ENCODE measurements at regions not wholly inside any gene's neighbourhood (a gene's known extent, or its start where the extent isn't known, plus 50 kb on each side); places are given as distances from the start of the nearest gene placed in this dataset.

DNA sequence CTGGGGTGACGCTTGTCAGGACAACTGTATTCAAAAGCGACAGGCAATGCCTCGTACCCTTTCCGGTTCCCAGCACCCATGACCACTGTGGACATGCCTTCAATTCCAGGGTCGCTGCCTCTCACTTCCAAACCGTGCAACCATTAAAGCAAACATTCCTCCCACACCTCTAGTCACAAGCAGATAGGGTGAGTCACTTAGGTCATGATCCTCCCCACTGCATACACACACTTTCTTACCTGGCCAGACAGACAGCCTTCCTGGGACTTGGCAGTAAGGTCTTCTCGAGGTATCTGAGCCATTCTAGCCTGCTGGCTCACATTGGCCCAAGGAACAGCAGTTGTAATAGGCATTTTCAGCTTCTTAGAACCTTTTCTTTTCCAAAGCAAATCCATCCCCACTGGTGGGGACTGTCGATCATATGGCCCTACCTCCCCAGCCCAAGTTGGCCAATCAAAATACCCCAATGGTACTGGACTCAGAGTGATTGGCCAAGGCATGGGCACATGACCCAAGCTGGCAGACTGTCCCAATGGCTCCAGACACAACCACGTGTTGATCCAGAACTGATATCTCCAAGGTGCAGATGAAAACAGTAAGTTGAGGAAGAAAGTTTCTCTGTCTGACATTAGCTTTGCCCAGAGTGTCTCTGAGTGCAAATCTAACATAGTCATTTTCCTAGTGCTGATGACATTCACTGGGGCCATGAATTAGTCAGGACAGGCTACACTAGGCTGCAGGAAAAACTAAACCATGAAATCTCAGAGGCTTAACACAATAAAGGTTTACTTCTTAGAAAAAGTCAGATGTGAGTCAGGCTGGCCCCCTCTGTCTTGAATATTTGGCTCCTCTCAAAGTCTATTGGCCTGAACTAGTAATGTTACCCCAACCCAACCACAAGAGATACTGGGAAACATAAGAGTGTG lies 113.8 kb downstream of the RRAGC start:
- no peak for TF ChIP-seq EP300 (IDR thresholded peaks at IDR 0.05)
- no peak for DNase-seq (ENCODE audit: extremely low spot score)
- peaks cover 0 to 10% (median 0%) of the 10 kb centered on the region in 4 donors for H3K27me3 ChIP-seq
- no peak overlapping the region for H3K27ac ChIP-seq (replicated peaks in 1 of 4)
- no peaks in the 10 kb centered on the region for H3K9me3 ChIP-seq
- 89% methylated on average over 9 of the region's 9 CpGs for WGBS
- no peaks in the 10 kb centered on the region for H3K36me3 ChIP-seq
- no peaks in the 10 kb centered on the region for H3K4me1 ChIP-seq
- H3K4me3 ChIP-seq, result no peak overlapping the region
- intact Hi-C loops (cut with DNase I), result no loop called here

- H3K27me3 ChIP-seq, result peaks cover 0 to 10% (median 0%) of the 10 kb centered on the region in 4 donors
- WGBS, result 81% methylated on average over 10 of the region's 10 CpGs
- TF ChIP-seq CTCF (IDR thresholded peaks at IDR 0.05) (no peak), POLR2A (IDR thresholded peaks at IDR 0.05; ENCODE audit: low read depth) (no peak), EP300 (IDR thresholded peaks at IDR 0.05) (no peak), POLR2AphosphoS5 (IDR thresholded peaks at IDR 0.05) (no peak)
- no peak overlapping the region for H3K4me3 ChIP-seq
- intact Hi-C loops (cut with DNase I), result no loop called here
- H3K4me1 ChIP-seq, result no peaks in the 10 kb centered on the region
- no peaks in the 10 kb centered on the region for H3K36me3 ChIP-seq
- no peak for DNase-seq (ENCODE audit: extremely low spot score)
- no peaks in the 10 kb centered on the region for H3K9me3 ChIP-seq
- H3K27ac ChIP-seq (replicated peaks in 1 of 4), result no peak overlapping the region
Measured at GRCh38 chr1:38744452-38745350, 114.9 kb downstream of the RRAGC start.

DNA sequence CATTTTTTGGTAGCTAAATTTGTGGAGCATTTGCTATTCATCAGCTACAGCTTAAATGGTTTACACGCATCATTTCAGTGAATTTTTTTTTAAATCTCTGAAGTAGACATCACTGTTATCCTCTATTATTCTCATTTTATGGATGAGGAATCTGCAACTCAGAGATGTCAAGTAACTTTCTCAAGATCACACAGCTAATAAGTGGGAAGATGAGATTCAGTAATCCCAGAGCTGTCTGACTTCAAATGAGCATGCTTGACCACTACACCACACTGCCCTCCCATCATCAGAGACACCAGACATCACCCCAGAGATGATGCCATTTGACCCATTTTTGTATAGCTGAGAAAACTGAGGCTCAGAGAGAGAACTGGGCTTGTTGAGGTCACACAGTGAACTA lies 116.4 kb downstream of the RRAGC start:
- Histone ChIP-seq H3K4me1 (no peaks in the 10 kb centered on the region), H3K9me3 (no peaks in the 10 kb centered on the region), H3K4me3 (no peak overlapping the region), H3K27me3 (peaks cover 0 to 10% (median 0%) of the 10 kb centered on the region in 4 donors), H3K27ac (replicated peaks in 1 of 4) (no peak overlapping the region), H3K36me3 (no peaks in the 10 kb centered on the region)
- TF ChIP-seq POLR2A (IDR thresholded peaks at IDR 0.05; ENCODE audit: low read depth), result no peak
- 87% methylated on average over 1 of the region's 1 CpG for WGBS
- intact Hi-C loops (cut with DNase I), result no loop called here
- no peak for DNase-seq (ENCODE audit: extremely low spot score)

DNA sequence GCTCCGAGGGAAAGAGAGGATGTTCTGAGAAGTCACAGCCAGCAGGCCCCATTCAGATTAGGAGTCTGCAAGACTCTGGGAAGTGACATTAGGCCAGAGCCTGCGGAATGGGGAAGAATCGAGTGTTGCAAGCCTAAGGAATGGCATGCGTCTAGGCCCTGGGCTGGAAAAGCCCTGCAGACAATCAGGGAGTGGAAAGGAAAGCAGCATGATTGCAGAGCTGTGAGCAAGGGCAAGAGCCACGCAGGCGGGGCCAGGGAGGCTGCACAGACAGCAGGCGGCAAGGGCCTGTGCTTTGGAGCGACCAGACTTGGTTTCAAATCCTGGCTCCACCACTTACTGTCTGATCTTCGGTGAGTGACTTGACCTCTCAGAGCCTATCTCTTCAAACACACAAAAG lies 118.2 kb downstream of the RRAGC start:
- TF ChIP-seq EP300 (IDR thresholded peaks at IDR 0.05) (no peak), CTCF (IDR thresholded peaks at IDR 0.05) (no peak), POLR2AphosphoS5 (IDR thresholded peaks at IDR 0.05) (no peak), POLR2A (IDR thresholded peaks at IDR 0.05; ENCODE audit: low read depth) (no peak)
- no peaks in the 10 kb centered on the region for H3K4me1 ChIP-seq
- DNase-seq (ENCODE audit: extremely low spot score), result no peak
- no peak overlapping the region for H3K27ac ChIP-seq (replicated peaks in 1 of 4)
- intact Hi-C loops (cut with DNase I), result no loop called here
- WGBS, result 93% methylated on average over 9 of the region's 9 CpGs
- no peaks in the 10 kb centered on the region for H3K36me3 ChIP-seq
- H3K9me3 ChIP-seq, result no peaks in the 10 kb centered on the region
- no peak overlapping the region for H3K4me3 ChIP-seq
- H3K27me3 ChIP-seq, result peaks cover 0 to 10% (median 0%) of the 10 kb centered on the region in 4 donors

DNA sequence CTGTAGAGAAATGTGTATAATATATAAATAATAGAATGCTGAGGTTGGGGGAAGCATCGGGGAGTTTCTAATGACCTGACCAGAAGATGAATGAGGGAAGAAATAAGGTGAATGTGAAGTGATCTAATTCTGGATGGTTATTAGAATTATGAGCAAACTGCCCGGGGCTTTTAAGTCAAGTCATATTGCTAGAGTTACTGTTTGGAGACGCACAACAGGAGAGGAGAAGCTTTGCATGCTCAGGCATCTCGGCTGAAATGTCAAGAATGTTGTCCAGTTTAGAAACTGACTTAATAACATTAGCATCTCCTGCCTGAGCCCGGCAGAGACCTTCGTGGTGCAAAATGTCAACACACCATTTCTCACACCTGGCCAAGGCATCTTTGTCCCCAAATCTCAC lies 119.1 kb downstream of the RRAGC start:
- intact Hi-C loops (cut with DNase I), result no loop called here
- no peaks in the 10 kb centered on the region for H3K36me3 ChIP-seq
- no peaks in the 10 kb centered on the region for H3K9me3 ChIP-seq
- peaks cover 0 to 6% (median 0%) of the 10 kb centered on the region in 4 donors for H3K27me3 ChIP-seq
- no peak overlapping the region for H3K4me3 ChIP-seq
- DNase-seq (ENCODE audit: extremely low spot score), result no peak
- 34% methylated on average over 5 of the region's 6 CpGs for WGBS
- TF ChIP-seq POLR2A (IDR thresholded peaks at IDR 0.05; ENCODE audit: low read depth) (no peak), CTCF (IDR thresholded peaks at IDR 0.05) (no peak), POLR2AphosphoS5 (IDR thresholded peaks at IDR 0.05) (no peak), EP300 (IDR thresholded peaks at IDR 0.05) (no peak)
- no peaks in the 10 kb centered on the region for H3K4me1 ChIP-seq
- no peak overlapping the region for H3K27ac ChIP-seq (replicated peaks in 1 of 4)
